ENCODE measurements at regions not wholly inside any gene's neighbourhood (a gene's known extent, or its start where the extent isn't known, plus 50 kb on each side); places are given as distances from the start of the nearest gene placed in this dataset.

DNA sequence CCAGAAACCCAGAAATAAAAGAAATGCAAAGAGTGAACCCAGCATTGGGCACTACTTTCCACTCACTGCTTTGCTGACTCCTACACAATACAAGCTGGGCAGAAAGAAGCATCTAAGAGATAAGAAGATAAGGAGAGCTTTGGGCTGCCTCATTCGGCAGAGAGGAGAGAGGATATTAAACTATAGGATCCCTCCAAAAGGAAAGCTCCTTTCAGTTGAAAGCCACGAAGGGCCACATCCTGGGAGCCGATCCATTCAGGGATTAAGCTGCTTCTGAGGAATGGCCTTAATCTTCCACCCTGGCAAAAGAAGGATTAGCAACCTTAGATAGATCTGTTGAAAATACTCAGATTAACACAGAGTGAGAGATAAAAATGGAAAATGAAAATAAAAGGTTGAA lies 274.9 kb upstream of the PPP2R3A start:
- TF ChIP-seq, protein P1, sequence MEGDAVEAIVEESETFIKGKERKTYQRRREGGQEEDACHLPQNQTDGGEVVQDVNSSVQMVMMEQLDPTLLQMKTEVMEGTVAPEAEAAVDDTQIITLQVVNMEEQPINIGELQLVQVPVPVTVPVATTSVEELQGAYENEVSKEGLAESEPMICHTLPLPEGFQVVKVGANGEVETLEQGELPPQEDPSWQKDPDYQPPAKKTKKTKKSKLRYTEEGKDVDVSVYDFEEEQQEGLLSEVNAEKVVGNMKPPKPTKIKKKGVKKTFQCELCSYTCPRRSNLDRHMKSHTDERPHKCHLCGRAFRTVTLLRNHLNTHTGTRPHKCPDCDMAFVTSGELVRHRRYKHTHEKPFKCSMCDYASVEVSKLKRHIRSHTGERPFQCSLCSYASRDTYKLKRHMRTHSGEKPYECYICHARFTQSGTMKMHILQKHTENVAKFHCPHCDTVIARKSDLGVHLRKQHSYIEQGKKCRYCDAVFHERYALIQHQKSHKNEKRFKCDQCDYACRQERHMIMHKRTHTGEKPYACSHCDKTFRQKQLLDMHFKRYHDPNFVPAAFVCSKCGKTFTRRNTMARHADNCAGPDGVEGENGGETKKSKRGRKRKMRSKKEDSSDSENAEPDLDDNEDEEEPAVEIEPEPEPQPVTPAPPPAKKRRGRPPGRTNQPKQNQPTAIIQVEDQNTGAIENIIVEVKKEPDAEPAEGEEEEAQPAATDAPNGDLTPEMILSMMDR (IDR thresholded peaks at IDR 0.05), result no peak
- TF ChIP-seq POLR2A (IDR thresholded peaks at IDR 0.05), result no peak
- TF ChIP-seq POLR2AphosphoS5 (IDR thresholded peaks at IDR 0.05; ENCODE audit: insufficient read depth in 1 of 2, low read depth in 1 of 2), result no peak
